ENCODE measurements at regions not wholly inside any gene's neighbourhood (a gene's known extent, or its start where the extent isn't known, plus 50 kb on each side); places are given as distances from the start of the nearest gene placed in this dataset.
"Not testable (repeated sequence)": the region's sequence is repeated elsewhere in the genome, so short reads cannot be mapped to it uniquely, and the experiment has no call there.

- Histone ChIP-seq H3K4me1 (ENCODE audit: insufficient read depth, low read length, poor library complexity, severe bottlenecking) (no peaks in the 10 kb centered on the region), H3K36me3 (ENCODE audit: insufficient read depth, low read length, poor library complexity, severe bottlenecking) (no peaks in the 10 kb centered on the region), H3K4me3 (ENCODE audit: low read depth, low read length, poor library complexity, severe bottlenecking) (no peak overlapping the region), H3K27ac (ENCODE audit: low read depth, low read length, poor library complexity, severe bottlenecking) (no peak overlapping the region), H3K9me3 (ENCODE audit: low read depth, low read length, poor library complexity, severe bottlenecking) (no peaks in the 10 kb centered on the region), H3K27me3 (replicated peaks; ENCODE audit: insufficient read depth, low read depth, low read length, poor library complexity) (no peaks in the 10 kb centered on the region)
- no TSS peak for BruUV-seq (replicated peaks)
- no peak for DNase-seq (ENCODE audit: low spot score)
- ChIA-PET CTCF (no interaction called here), POLR2A (ENCODE audit: low non-redundant PET) (no interaction called here)
- TF ChIP-seq CTCF (conservative IDR thresholded peaks at IDR 0.05; ENCODE audit: low read depth, low read length) (no peak), EZH2 (IDR thresholded peaks at IDR 0.05; ENCODE audit: borderline replicate concordance, low read depth, low read length, poor library complexity, severe bottlenecking) (no peak)
- intact Hi-C loops (cut with micrococcal nuclease; ENCODE audit: unreplicated experiment): no loop called here
Observed at GRCh38 chr1:58854576-58854975, 70.7 kb upstream of the JUN start.

GRCh38 chr1:58855274-58856165 is 71.7 kb upstream of the JUN start:
- TF ChIP-seq EZH2 (IDR thresholded peaks at IDR 0.05; ENCODE audit: borderline replicate concordance, low read depth, low read length, poor library complexity, severe bottlenecking): no peak
- TF ChIP-seq CTCF (conservative IDR thresholded peaks at IDR 0.05; ENCODE audit: low read depth, low read length): no peak
- H3K36me3 ChIP-seq (ENCODE audit: insufficient read depth, low read length, poor library complexity, severe bottlenecking): no peaks in the 10 kb centered on the region
- DNase-seq (ENCODE audit: low spot score): no peak
- H3K27me3 ChIP-seq (replicated peaks; ENCODE audit: insufficient read depth, low read depth, low read length, poor library complexity): no peaks in the 10 kb centered on the region
- H3K4me3 ChIP-seq (ENCODE audit: low read depth, low read length, poor library complexity, severe bottlenecking): no peak overlapping the region
- ChIA-PET CTCF (interaction anchor here (0.7 kb wide), 1 partner anchor 358 kb away, joined by 3 read pairs; no protein-coding TSS in a partner anchor), POLR2A (ENCODE audit: low non-redundant PET) (no interaction called here)
- H3K4me1 ChIP-seq (ENCODE audit: insufficient read depth, low read length, poor library complexity, severe bottlenecking): no peaks in the 10 kb centered on the region
- intact Hi-C loops (cut with micrococcal nuclease; ENCODE audit: unreplicated experiment): no loop called here
- H3K27ac ChIP-seq (ENCODE audit: low read depth, low read length, poor library complexity, severe bottlenecking): no peak overlapping the region
- no peaks in the 10 kb centered on the region for H3K9me3 ChIP-seq (ENCODE audit: low read depth, low read length, poor library complexity, severe bottlenecking)
- no TSS peak for BruUV-seq (replicated peaks)

GRCh38 chr1:58856281-58856680 is 72.4 kb upstream of the JUN start:
- DNase-seq (ENCODE audit: low spot score); H3K27ac ChIP-seq (ENCODE audit: low read depth, low read length, poor library complexity, severe bottlenecking); H3K4me3 ChIP-seq (ENCODE audit: low read depth, low read length, poor library complexity, severe bottlenecking); BruUV-seq (replicated peaks); H3K4me1 ChIP-seq (ENCODE audit: insufficient read depth, low read length, poor library complexity, severe bottlenecking); intact Hi-C loops (cut with micrococcal nuclease; ENCODE audit: unreplicated experiment); H3K9me3 ChIP-seq (ENCODE audit: low read depth, low read length, poor library complexity, severe bottlenecking); H3K36me3 ChIP-seq (ENCODE audit: insufficient read depth, low read length, poor library complexity, severe bottlenecking); H3K27me3 ChIP-seq (replicated peaks; ENCODE audit: insufficient read depth, low read depth, low read length, poor library complexity); POLR2A ChIA-PET (ENCODE audit: low non-redundant PET): not testable (repeated sequence)
- CTCF ChIA-PET: interaction anchor here (0.7 kb wide), 1 partner anchor 357 kb away, joined by 3 read pairs; no protein-coding TSS in a partner anchor

Data from A673 (cell line).